Gastrocnemius medialis (tissue), 4 donors: ENCODE measurements at regions not wholly inside any gene's neighbourhood (a gene's known extent, or its start where the extent isn't known, plus 50 kb on each side); places are given as distances from the start of the nearest gene placed in this dataset.

Experiments
- ATAC-seq, 2 donors: fragments of 150-250 bp; one replicate each; pipeline ENCODE4 v1.9.1; 2016
- DNase-seq, 2 donors: peaks; one replicate each; pipeline ENCODE4 v3.0.0-alpha.2; 2019
- H3K27ac ChIP-seq, 4 donors: fragments of 200-600 bp; sonication (generic); 1 replicate in 1 of 4; 2 replicates in 3 of 4; pipeline ENCODE4 v1.5.1; 2016 to 2018; ENCODE audit warnings: mild to moderate bottlenecking in 2 of 4, moderate library complexity in 1 of 4
- H3K27me3 ChIP-seq, 3 donors: fragments of 200-600 bp; sonication (generic) in 2 of 3; 1 replicate in 1 of 3; 2 replicates in 2 of 3; pipeline versions ENCODE4 v1.5.1 to v1.6.0; 2016 to 2019; ENCODE audit warnings: mild to moderate bottlenecking in 1 of 3, moderate library complexity in 1 of 3
- H3K36me3 ChIP-seq, 2 donors: fragments of 200-600 bp; sonication (generic) in 1 of 2; one replicate each; pipeline ENCODE4 v1.5.1; 2017 to 2018
- H3K4me1 ChIP-seq, 2 donors: fragments of 200-600 bp; sonication (generic) in 1 of 2; one replicate each; pipeline ENCODE4 v1.5.1; 2016 to 2017; ENCODE audit warnings: mild to moderate bottlenecking in 2 of 2
- H3K4me3 ChIP-seq, 4 donors: fragments of 200-600 bp; sonication (generic) in 3 of 4; 1 replicate in 1 of 4; 2 replicates in 3 of 4; pipeline ENCODE4 v1.5.1; 2016 to 2019; ENCODE audit warnings: mild to moderate bottlenecking in 2 of 4
- H3K9me3 ChIP-seq, 3 donors: fragments of 200-600 bp; sonication (generic) in 2 of 3; 1 replicate in 1 of 3; 2 replicates in 2 of 3; pipeline ENCODE4 v1.5.1; 2016 to 2019
- POLR2A ChIP-seq, 2 donors: fragments of 450-650 bp; IDR thresholded peaks; one replicate each; pipeline ENCODE4 v1.6.1; 2017; ENCODE audit warnings: antibody characterized with exemption in 2 of 2, mild to moderate bottlenecking in 2 of 2, moderate library complexity in 2 of 2
- in situ Hi-C, 4 donors: fragments of 200-750 bp; cut with MboI; loops; one replicate each; pipeline versions ENCODE4 v1.15.0 to v1.8.0; 2017; ENCODE audit warnings: low sequenced_read_pairs in 4 of 4
- intact Hi-C: fragments of 100-400 bp; cut with DNase I; formaldehyde crosslinking; loops from one replicate; pipeline ENCODE4 v1.15.1; 2023; ENCODE audit warnings: low total_unique reads
- TF ChIP-seq, protein P1 (sequence below), 5 experiments: fragments of 450-650 bp in 3 of 5; fragments of 200-600 bp in 2 of 5; sonication (generic) in 2 of 5; IDR thresholded peaks in 4 of 5; conservative IDR thresholded peaks in 1 of 5; 1 replicate in 4 of 5; 2 replicates in 1 of 5; pipeline ENCODE4 v1.5.1; 2016 to 2019; ENCODE audit warnings: antibody characterized with exemption in 5 of 5, mild to moderate bottlenecking in 3 of 5, moderate library complexity in 3 of 5

DNA sequence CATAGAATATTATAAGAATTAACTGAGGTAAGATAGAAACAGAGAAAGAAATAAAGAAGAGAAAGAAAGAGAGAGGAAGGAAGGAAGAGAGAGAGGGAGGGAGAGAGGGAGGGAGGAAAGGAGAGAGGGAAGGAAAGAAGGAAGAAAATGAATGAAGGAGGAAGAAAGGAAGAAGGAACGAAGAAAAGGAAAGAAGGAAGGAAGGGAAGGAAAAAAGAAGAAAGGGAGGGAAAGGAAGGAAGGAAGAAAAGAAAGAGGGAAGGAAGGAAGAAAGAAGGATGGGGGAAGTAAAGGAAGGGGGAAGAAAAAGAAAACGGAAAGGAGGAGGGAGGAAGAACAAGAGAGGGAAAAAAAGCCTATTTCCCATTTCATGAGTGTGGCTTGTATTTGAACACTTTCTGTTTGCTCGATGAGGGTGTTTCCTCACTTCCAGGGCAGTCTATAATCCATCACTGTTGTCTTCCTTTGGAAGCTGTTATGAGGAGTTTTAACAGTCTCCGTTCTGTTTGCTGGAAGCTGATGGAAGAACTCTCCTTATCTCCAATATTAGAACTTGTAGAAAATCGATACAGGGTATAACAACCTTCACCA lies 402.4 kb downstream of the TMEM114 start:
- Histone ChIP-seq H3K27ac (no peak overlapping the region), H3K36me3 (no peaks in the 10 kb centered on the region), H3K27me3 (no peaks in the 10 kb centered on the region), H3K4me1 (no peaks in the 10 kb centered on the region), H3K9me3 (no peaks in the 10 kb centered on the region), H3K4me3 (no peak overlapping the region)
- ATAC-seq (no peak), DNase-seq (no peak)
- intact Hi-C loops (no loop called here), in situ Hi-C loops (no loop called here)
- no peak for TF ChIP-seq POLR2A (IDR thresholded peaks at IDR 0.05)
- TF ChIP-seq, protein P1, sequence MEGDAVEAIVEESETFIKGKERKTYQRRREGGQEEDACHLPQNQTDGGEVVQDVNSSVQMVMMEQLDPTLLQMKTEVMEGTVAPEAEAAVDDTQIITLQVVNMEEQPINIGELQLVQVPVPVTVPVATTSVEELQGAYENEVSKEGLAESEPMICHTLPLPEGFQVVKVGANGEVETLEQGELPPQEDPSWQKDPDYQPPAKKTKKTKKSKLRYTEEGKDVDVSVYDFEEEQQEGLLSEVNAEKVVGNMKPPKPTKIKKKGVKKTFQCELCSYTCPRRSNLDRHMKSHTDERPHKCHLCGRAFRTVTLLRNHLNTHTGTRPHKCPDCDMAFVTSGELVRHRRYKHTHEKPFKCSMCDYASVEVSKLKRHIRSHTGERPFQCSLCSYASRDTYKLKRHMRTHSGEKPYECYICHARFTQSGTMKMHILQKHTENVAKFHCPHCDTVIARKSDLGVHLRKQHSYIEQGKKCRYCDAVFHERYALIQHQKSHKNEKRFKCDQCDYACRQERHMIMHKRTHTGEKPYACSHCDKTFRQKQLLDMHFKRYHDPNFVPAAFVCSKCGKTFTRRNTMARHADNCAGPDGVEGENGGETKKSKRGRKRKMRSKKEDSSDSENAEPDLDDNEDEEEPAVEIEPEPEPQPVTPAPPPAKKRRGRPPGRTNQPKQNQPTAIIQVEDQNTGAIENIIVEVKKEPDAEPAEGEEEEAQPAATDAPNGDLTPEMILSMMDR (IDR thresholded peaks at IDR 0.05 in 4 of 5, conservative IDR thresholded peaks at IDR 0.05 in 1 of 5), result no peak

DNA sequence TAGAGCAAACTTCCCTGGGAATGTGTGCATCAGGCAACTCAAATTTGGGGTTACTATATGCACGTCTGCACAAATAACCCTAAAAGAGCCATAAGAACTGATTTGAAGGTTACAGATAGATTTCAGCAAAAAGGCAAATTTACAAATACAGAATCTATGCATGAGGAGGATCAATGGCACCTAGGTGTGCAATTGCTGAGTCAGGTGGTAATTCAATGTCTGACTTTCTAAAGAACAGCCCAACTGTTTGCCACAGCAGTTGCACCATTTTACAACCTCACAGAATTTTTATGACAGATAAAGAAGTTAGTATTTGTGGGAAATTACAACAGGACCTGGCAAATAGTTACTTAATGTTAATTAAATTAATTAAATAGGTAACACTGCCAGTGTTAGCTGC lies 405.5 kb downstream of the TMEM114 start:
- intact Hi-C loops (no loop called here), in situ Hi-C loops (no loop called here)

DNA sequence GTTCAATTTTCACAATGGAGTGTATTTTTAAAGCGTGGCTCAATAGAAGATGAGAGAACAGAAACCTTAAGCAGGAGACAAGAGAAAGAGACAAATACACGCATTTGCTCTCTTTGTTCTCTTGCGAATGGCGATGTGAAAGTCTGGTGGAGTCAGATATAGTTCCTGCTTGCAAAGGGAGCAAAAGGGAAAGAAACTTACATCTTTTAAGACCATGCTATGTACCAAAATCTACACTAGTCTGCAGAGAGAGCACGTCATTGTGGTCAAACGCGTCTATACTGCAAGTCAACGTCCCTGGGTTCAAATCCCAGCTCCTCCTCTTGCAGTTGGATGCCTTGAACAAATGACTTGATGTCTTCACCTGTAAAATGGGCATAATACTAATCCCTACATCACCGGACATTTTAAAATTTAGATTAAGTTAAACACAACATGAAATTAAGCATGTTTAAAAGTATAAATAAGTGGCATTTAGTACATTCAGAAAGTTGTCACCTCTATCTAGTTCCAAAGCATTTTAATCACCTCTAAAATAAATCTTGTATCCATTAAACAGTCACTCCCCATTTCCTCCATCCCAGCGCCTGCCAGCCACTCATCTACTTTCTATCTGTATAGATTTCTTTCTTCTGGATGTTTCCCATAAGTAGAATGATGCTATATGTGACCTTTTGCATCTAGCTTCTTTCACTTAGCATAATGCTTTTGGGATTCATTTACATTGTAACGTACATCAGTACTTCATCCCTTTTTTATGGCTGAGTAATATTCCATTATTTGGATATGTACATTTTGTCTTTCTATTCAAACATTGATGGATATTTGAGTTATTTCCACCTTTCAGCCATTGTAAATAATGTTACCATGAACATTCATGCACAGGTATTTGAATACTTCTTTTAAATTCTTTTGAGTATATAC lies 406.9 kb downstream of the TMEM114 start:
- DNase-seq (no peak), ATAC-seq (no peak)
- H3K4me3 ChIP-seq, result no peak overlapping the region
- no peaks in the 10 kb centered on the region for H3K4me1 ChIP-seq
- intact Hi-C loops (no loop called here), in situ Hi-C loops (no loop called here)
- no peak overlapping the region for H3K27ac ChIP-seq
- TF ChIP-seq POLR2A (IDR thresholded peaks at IDR 0.05), result no peak
- TF ChIP-seq, protein P1 (IDR thresholded peaks at IDR 0.05 in 4 of 5, conservative IDR thresholded peaks at IDR 0.05 in 1 of 5), result no peak
- no peaks in the 10 kb centered on the region for H3K36me3 ChIP-seq
- no peaks in the 10 kb centered on the region for H3K9me3 ChIP-seq
- no peaks in the 10 kb centered on the region for H3K27me3 ChIP-seq

More for the DNA sequence above, 405.5 kb downstream of the TMEM114 start:
- DNase-seq, result no peak
- Histone ChIP-seq H3K36me3 (no peaks in the 10 kb centered on the region), H3K4me1 (no peaks in the 10 kb centered on the region), H3K27ac (no peak overlapping the region), H3K27me3 (no peaks in the 10 kb centered on the region), H3K4me3 (no peak overlapping the region), H3K9me3 (no peaks in the 10 kb centered on the region)
- TF ChIP-seq POLR2A (IDR thresholded peaks at IDR 0.05), result no peak
- TF ChIP-seq, protein P1 (IDR thresholded peaks at IDR 0.05 in 4 of 5, conservative IDR thresholded peaks at IDR 0.05 in 1 of 5), result no peak
- no peak for ATAC-seq

DNA sequence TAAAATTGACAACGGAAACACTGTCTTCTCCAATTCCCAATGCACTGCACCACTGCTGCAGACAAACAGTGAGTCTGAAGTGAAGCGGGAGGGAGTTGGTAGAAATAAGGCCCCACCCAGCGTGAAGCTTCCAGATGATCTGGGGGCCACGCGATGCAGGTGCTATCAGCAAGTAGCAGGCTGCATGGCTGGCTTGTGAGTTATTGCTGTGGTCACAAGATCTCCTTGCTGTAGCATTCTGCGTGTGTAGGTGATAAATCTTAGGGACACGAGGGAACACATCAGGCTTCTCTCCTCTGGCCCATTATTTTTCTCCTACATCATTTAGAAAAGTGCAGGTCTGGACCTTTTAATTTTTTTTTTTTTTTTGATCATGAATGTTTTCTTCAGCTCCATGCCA lies 407.6 kb downstream of the TMEM114 start:
- DNase-seq (no peak), ATAC-seq (no peak)
- in situ Hi-C loops, result no loop called here
- Histone ChIP-seq H3K4me3 (no peak overlapping the region), H3K27me3 (no peaks in the 10 kb centered on the region), H3K36me3 (no peaks in the 10 kb centered on the region), H3K4me1 (no peaks in the 10 kb centered on the region), H3K27ac (no peak overlapping the region), H3K9me3 (no peaks in the 10 kb centered on the region)
- intact Hi-C loops, result no loop called here
- TF ChIP-seq, protein P1 (IDR thresholded peaks at IDR 0.05 in 4 of 5, conservative IDR thresholded peaks at IDR 0.05 in 1 of 5), result no peak
- TF ChIP-seq POLR2A (IDR thresholded peaks at IDR 0.05), result no peak
